GM23338 (cell line): ENCODE measurements at regions not wholly inside any gene's neighbourhood (a gene's known extent, or its start where the extent isn't known, plus 50 kb on each side); places are given as distances from the start of the nearest gene placed in this dataset.

Experiments used
- ATAC-seq: fragments of 200-7000 bp; cut with Tn5 transposase; 3 replicates; pipeline ENCODE4 v1.9.1; 2020
- DNase-seq: peaks from one replicate; pipeline ENCODE4 v3.0.0-alpha.2; 2015; ENCODE audit warnings: low spot score
- H2AFZ ChIP-seq: fragments of 200-600 bp; sonication (generic); 2 replicates; pipeline ENCODE4 v1.8.0; 2016; ENCODE audit warnings: antibody characterized with exemption, mild to moderate bottlenecking, moderate library complexity
- H3F3A ChIP-seq: fragments of 200-600 bp; sonication (generic); replicated peaks from 2 replicates; pipeline ENCODE4 v1.8.0; 2017; ENCODE audit warnings: antibody characterized with exemption, mixed run types, low read depth
- H3K27ac ChIP-seq: fragments of 200-600 bp; sonication (generic); 2 replicates; pipeline ENCODE4 v1.6.1; 2016; ENCODE audit warnings: low read depth
- H3K27me3 ChIP-seq: fragments of 200-600 bp; sonication (generic); 2 replicates; pipeline ENCODE4 v1.8.0; 2016; ENCODE audit warnings: mild to moderate bottlenecking, mixed run types, moderate library complexity; ENCODE audit not compliant: insufficient read depth
- H3K36me3 ChIP-seq: fragments of 200-600 bp; sonication (generic); 2 replicates; pipeline ENCODE4 v1.8.0; 2016; ENCODE audit warnings: mild to moderate bottlenecking; ENCODE audit not compliant: insufficient read depth
- H3K4me1 ChIP-seq: fragments of 200-600 bp; sonication (generic); 2 replicates; pipeline ENCODE4 v1.8.0; 2016; ENCODE audit warnings: mild to moderate bottlenecking, moderate library complexity; ENCODE audit not compliant: insufficient read depth
- H3K4me2 ChIP-seq: fragments of 200-600 bp; sonication (generic); 2 replicates; pipeline ENCODE4 v1.7.1; 2017; ENCODE audit warnings: mixed run types
- H3K4me3 ChIP-seq: fragments of 200-600 bp; sonication (generic); 2 replicates; pipeline ENCODE4 v1.6.1; 2016; ENCODE audit warnings: mixed run types
- H3K79me2 ChIP-seq: fragments of 200-600 bp; sonication (generic); replicated peaks from 2 replicates; pipeline ENCODE4 v1.8.0; 2017; ENCODE audit warnings: mild to moderate bottlenecking; ENCODE audit not compliant: insufficient read depth
- H3K9me2 ChIP-seq: fragments of 200-600 bp; sonication (generic); 2 replicates; pipeline ENCODE4 v1.8.0; 2017; ENCODE audit not compliant: insufficient read depth
- H4K20me1 ChIP-seq: fragments of 200-600 bp; sonication (generic); replicated peaks from 2 replicates; pipeline ENCODE4 v1.8.0; 2017; ENCODE audit warnings: mild to moderate bottlenecking; ENCODE audit not compliant: insufficient read depth
- H3K27ac Mint-ChIP-seq: 2 replicates; pipeline ENCODE4 v1.8.0; 2020; ENCODE audit warnings: inconsistent platforms, mild to moderate bottlenecking, moderate library complexity, mixed read lengths
- H3K27me3 Mint-ChIP-seq: 3 replicates; pipeline ENCODE4 v1.8.0; 2022; ENCODE audit warnings: low read depth, mild to moderate bottlenecking, moderate library complexity, mixed read lengths, inconsistent platforms; ENCODE audit not compliant: insufficient read depth, poor library complexity
- H3K36me3 Mint-ChIP-seq: 3 replicates; pipeline ENCODE4 v1.8.0; 2021; ENCODE audit warnings: low read depth, mild to moderate bottlenecking, inconsistent platforms, moderate library complexity, mixed read lengths
- H3K4me1 Mint-ChIP-seq: 3 replicates; pipeline ENCODE4 v1.8.0; 2020; ENCODE audit warnings: mild to moderate bottlenecking, inconsistent platforms, mixed read lengths
- H3K4me3 Mint-ChIP-seq: 3 replicates; pipeline ENCODE4 v1.8.0; 2021; ENCODE audit warnings: moderate library complexity, mild to moderate bottlenecking, inconsistent platforms, mixed read lengths
- H3K9me3 Mint-ChIP-seq: 3 replicates; pipeline ENCODE4 v1.8.0; 2020; ENCODE audit warnings: moderate library complexity, mild to moderate bottlenecking, inconsistent platforms, mixed read lengths
- CREB1 ChIP-seq: fragments of 250-450 bp; sonication (Bioruptor Pico); IDR thresholded peaks from 2 replicates; pipeline ENCODE4 v1.5.0; 2020; ENCODE audit warnings: low read depth, mild to moderate bottlenecking, moderate library complexity
- EZH2 ChIP-seq: fragments of 200-600 bp; sonication (generic); IDR thresholded peaks from one replicate; pipeline ENCODE4 v1.8.0; 2017; ENCODE audit warnings: antibody characterized with exemption, mild to moderate bottlenecking, low read depth; ENCODE audit not compliant: unreplicated experiment
- EZH2phosphoT487 ChIP-seq: fragments of 200-600 bp; sonication (generic); IDR thresholded peaks from one replicate; pipeline ENCODE4 v1.8.1; 2018; ENCODE audit warnings: antibody characterized with exemption; ENCODE audit not compliant: unreplicated experiment
- JUNB ChIP-seq: IDR thresholded peaks from one replicate; pipeline ENCODE4 v1.6.1; 2016; ENCODE audit warnings: antibody characterized with exemption; ENCODE audit not compliant: unreplicated experiment
- NANOG ChIP-seq: IDR thresholded peaks from 2 replicates; pipeline ENCODE4 v1.6.1; 2016; ENCODE audit warnings: antibody characterized with exemption, borderline replicate concordance
- POLR2AphosphoS5 ChIP-seq: IDR thresholded peaks from 2 replicates; pipeline ENCODE4 v1.6.1; 2016; ENCODE audit warnings: antibody characterized with exemption, low read depth
- STAT1 ChIP-seq: IDR thresholded peaks from one replicate; pipeline ENCODE4 v1.6.1; 2016; ENCODE audit warnings: antibody characterized with exemption; ENCODE audit not compliant: unreplicated experiment
- ZNF114 ChIP-seq: fragments of 250-450 bp; sonication (Bioruptor Pico); IDR thresholded peaks from 2 replicates; pipeline ENCODE4 v1.5.0; 2020; ENCODE audit warnings: mild to moderate bottlenecking, moderate library complexity
- ZNF331 ChIP-seq: fragments of 250-450 bp; sonication (Bioruptor Pico); IDR thresholded peaks from 2 replicates; pipeline ENCODE4 v1.5.0; 2020; ENCODE audit warnings: low read depth, mild to moderate bottlenecking, moderate library complexity
- TF ChIP-seq, protein P1 (sequence below): IDR thresholded peaks from one replicate; pipeline ENCODE4 v1.6.1; 2018; ENCODE audit warnings: antibody characterized with exemption; ENCODE audit not compliant: unreplicated experiment
- TF ChIP-seq, protein P2 (sequence below): IDR thresholded peaks from 2 replicates; pipeline ENCODE4 v1.6.1; 2016; ENCODE audit warnings: antibody characterized with exemption
- TF ChIP-seq, protein P3 (sequence below), 2 experiments: fragments of 200-600 bp in 1 of 2; sonication (generic) in 1 of 2; conservative IDR thresholded peaks; 2 replicates each; pipeline versions ENCODE4 v1.5.1 to v1.6.1; 2016 to 2017; ENCODE audit warnings: antibody characterized with exemption in 2 of 2, low read depth in 2 of 2, mild to moderate bottlenecking in 2 of 2, moderate library complexity in 1 of 2
- TF ChIP-seq, protein P4 (sequence below): fragments of 250-450 bp; sonication (Bioruptor Pico); IDR thresholded peaks from 2 replicates; pipeline ENCODE4 v1.5.0; 2020; ENCODE audit warnings: mild to moderate bottlenecking, moderate library complexity

DNA sequence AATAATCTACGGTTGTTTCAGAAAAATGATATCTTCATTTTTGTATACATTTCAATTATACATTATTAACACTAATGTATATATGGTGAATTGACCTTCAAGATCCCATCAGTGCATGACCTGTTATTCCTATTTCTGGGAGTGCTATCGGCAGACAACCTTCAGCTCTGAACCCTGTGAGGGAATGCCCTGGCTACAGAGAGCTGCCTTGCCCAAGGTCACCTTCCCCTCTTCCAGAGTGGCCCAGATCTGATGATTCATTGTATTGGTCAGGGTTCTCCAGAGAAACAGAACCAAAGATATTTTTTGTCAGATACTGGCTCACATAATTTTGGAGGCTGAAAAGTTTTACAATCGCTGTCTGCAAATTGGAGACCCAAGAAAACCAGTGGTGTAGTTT lies 235.5 kb downstream of the ZNF92 start:
- H3K9me2 ChIP-seq: no peaks in the 10 kb centered on the region
- H3K27me3 Mint-ChIP-seq: no peaks in the 10 kb centered on the region

More for the DNA sequence above, 235.5 kb downstream of the ZNF92 start:
- no peaks in the 10 kb centered on the region for H3F3A ChIP-seq
- ATAC-seq (no peak), DNase-seq (no peak)
- no peaks in the 10 kb centered on the region for H3K79me2 ChIP-seq
- no peaks in the 10 kb centered on the region for H3K27me3 ChIP-seq
- no peaks in the 10 kb centered on the region for H3K36me3 Mint-ChIP-seq
- no peak overlapping the region for H3K27ac Mint-ChIP-seq
- peaks cover 6% of the 10 kb centered on the region; the same call in 2 of the 3 replicates for H3K4me1 Mint-ChIP-seq
- no peak overlapping the region for H2AFZ ChIP-seq
- H3K4me3 ChIP-seq: no peak overlapping the region
- no peak overlapping the region for H3K27ac ChIP-seq
- H3K9me3 Mint-ChIP-seq: no peaks in the 10 kb centered on the region
- H3K36me3 ChIP-seq: no peaks in the 10 kb centered on the region
- no peaks in the 10 kb centered on the region for H4K20me1 ChIP-seq
- H3K4me3 Mint-ChIP-seq: no peak overlapping the region
- no peak overlapping the region for H3K4me2 ChIP-seq
- no peak for TF ChIP-seq ZNF331 (CRISPR knock-in tag)
- no peak for TF ChIP-seq ZNF114 (CRISPR knock-in tag)
- no peak for TF ChIP-seq CREB1 (CRISPR knock-in tag)
- no peak for TF ChIP-seq EZH2phosphoT487
- no peak for TF ChIP-seq JUNB
- TF ChIP-seq EZH2: no peak
- no peak for TF ChIP-seq POLR2AphosphoS5
- TF ChIP-seq NANOG: no peak
- TF ChIP-seq, protein P1, sequence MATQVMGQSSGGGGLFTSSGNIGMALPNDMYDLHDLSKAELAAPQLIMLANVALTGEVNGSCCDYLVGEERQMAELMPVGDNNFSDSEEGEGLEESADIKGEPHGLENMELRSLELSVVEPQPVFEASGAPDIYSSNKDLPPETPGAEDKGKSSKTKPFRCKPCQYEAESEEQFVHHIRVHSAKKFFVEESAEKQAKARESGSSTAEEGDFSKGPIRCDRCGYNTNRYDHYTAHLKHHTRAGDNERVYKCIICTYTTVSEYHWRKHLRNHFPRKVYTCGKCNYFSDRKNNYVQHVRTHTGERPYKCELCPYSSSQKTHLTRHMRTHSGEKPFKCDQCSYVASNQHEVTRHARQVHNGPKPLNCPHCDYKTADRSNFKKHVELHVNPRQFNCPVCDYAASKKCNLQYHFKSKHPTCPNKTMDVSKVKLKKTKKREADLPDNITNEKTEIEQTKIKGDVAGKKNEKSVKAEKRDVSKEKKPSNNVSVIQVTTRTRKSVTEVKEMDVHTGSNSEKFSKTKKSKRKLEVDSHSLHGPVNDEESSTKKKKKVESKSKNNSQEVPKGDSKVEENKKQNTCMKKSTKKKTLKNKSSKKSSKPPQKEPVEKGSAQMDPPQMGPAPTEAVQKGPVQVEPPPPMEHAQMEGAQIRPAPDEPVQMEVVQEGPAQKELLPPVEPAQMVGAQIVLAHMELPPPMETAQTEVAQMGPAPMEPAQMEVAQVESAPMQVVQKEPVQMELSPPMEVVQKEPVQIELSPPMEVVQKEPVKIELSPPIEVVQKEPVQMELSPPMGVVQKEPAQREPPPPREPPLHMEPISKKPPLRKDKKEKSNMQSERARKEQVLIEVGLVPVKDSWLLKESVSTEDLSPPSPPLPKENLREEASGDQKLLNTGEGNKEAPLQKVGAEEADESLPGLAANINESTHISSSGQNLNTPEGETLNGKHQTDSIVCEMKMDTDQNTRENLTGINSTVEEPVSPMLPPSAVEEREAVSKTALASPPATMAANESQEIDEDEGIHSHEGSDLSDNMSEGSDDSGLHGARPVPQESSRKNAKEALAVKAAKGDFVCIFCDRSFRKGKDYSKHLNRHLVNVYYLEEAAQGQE: no peak
- TF ChIP-seq, protein P2, sequence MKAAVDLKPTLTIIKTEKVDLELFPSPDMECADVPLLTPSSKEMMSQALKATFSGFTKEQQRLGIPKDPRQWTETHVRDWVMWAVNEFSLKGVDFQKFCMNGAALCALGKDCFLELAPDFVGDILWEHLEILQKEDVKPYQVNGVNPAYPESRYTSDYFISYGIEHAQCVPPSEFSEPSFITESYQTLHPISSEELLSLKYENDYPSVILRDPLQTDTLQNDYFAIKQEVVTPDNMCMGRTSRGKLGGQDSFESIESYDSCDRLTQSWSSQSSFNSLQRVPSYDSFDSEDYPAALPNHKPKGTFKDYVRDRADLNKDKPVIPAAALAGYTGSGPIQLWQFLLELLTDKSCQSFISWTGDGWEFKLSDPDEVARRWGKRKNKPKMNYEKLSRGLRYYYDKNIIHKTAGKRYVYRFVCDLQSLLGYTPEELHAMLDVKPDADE: no peak
- TF ChIP-seq, protein P3, sequence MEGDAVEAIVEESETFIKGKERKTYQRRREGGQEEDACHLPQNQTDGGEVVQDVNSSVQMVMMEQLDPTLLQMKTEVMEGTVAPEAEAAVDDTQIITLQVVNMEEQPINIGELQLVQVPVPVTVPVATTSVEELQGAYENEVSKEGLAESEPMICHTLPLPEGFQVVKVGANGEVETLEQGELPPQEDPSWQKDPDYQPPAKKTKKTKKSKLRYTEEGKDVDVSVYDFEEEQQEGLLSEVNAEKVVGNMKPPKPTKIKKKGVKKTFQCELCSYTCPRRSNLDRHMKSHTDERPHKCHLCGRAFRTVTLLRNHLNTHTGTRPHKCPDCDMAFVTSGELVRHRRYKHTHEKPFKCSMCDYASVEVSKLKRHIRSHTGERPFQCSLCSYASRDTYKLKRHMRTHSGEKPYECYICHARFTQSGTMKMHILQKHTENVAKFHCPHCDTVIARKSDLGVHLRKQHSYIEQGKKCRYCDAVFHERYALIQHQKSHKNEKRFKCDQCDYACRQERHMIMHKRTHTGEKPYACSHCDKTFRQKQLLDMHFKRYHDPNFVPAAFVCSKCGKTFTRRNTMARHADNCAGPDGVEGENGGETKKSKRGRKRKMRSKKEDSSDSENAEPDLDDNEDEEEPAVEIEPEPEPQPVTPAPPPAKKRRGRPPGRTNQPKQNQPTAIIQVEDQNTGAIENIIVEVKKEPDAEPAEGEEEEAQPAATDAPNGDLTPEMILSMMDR (conservative IDR thresholded peaks at IDR 0.05; ENCODE audit: low read depth in 2 of 2): no peak
- no peak for TF ChIP-seq STAT1
- TF ChIP-seq, protein P4, sequence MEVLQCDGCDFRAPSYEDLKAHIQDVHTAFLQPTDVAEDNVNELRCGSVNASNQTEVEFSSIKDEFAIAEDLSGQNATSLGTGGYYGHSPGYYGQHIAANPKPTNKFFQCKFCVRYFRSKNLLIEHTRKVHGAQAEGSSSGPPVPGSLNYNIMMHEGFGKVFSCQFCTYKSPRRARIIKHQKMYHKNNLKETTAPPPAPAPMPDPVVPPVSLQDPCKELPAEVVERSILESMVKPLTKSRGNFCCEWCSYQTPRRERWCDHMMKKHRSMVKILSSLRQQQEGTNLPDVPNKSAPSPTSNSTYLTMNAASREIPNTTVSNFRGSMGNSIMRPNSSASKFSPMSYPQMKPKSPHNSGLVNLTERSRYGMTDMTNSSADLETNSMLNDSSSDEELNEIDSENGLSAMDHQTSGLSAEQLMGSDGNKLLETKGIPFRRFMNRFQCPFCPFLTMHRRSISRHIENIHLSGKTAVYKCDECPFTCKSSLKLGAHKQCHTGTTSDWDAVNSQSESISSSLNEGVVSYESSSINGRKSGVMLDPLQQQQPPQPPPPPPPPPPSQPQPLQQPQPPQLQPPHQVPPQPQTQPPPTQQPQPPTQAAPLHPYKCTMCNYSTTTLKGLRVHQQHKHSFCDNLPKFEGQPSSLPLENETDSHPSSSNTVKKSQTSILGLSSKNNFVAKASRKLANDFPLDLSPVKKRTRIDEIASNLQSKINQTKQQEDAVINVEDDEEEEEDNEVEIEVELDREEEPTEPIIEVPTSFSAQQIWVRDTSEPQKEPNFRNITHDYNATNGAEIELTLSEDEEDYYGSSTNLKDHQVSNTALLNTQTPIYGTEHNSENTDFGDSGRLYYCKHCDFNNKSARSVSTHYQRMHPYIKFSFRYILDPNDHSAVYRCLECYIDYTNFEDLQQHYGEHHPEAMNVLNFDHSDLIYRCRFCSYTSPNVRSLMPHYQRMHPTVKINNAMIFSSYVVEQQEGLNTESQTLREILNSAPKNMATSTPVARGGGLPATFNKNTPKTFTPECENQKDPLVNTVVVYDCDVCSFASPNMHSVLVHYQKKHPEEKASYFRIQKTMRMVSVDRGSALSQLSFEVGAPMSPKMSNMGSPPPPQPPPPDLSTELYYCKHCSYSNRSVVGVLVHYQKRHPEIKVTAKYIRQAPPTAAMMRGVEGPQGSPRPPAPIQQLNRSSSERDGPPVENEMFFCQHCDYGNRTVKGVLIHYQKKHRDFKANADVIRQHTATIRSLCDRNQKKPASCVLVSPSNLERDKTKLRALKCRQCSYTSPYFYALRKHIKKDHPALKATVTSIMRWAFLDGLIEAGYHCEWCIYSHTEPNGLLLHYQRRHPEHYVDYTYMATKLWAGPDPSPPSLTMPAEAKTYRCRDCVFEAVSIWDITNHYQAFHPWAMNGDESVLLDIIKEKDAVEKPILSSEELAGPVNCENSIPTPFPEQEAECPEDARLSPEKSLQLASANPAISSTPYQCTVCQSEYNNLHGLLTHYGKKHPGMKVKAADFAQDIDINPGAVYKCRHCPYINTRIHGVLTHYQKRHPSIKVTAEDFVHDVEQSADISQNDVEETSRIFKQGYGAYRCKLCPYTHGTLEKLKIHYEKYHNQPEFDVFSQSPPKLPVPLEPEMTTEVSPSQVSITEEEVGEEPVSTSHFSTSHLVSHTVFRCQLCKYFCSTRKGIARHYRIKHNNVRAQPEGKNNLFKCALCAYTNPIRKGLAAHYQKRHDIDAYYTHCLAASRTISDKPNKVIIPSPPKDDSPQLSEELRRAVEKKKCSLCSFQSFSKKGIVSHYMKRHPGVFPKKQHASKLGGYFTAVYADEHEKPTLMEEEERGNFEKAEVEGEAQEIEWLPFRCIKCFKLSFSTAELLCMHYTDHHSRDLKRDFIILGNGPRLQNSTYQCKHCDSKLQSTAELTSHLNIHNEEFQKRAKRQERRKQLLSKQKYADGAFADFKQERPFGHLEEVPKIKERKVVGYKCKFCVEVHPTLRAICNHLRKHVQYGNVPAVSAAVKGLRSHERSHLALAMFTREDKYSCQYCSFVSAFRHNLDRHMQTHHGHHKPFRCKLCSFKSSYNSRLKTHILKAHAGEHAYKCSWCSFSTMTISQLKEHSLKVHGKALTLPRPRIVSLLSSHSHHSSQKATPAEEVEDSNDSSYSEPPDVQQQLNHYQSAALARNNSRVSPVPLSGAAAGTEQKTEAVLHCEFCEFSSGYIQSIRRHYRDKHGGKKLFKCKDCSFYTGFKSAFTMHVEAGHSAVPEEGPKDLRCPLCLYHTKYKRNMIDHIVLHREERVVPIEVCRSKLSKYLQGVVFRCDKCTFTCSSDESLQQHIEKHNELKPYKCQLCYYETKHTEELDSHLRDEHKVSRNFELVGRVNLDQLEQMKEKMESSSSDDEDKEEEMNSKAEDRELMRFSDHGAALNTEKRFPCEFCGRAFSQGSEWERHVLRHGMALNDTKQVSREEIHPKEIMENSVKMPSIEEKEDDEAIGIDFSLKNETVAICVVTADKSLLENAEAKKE (CRISPR knock-in tag): no peak
- no peaks in the 10 kb centered on the region for H3K4me1 ChIP-seq
